Activated CD4-positive, alpha-beta memory T cell treated with anti-CD3 and anti-CD28 coated beads, Interleukin-2, amount 10 ng/mL, durations not matched to agents 7 days and 5 days (primary cell): ENCODE measurements at regions not wholly inside any gene's neighbourhood (a gene's known extent, or its start where the extent isn't known, plus 50 kb on each side); places are given as distances from the start of the nearest gene placed in this dataset.
"Not testable (repeated sequence)": the region's sequence is repeated elsewhere in the genome, so short reads cannot be mapped to it uniquely, and the experiment has no call there.

Experiments used
- CTCF ChIA-PET: fragments of 350-600 bp; sonication (Branson Sonifier 250); formaldehyde crosslinking; loops from one replicate; lab custom pipeline; 2021; ENCODE audit warnings: antibody characterized with exemption, inconsistent platforms; lab: Charles Lee
- POLR2A ChIA-PET: fragments of 350-600 bp; sonication (Branson Sonifier 250); formaldehyde crosslinking; loops from one replicate; lab custom pipeline; 2021; ENCODE audit warnings: antibody characterized with exemption; lab: Charles Lee
- DNase-seq: peaks from one replicate; pipeline ENCODE4 v3.0.0-alpha.2; 2020
- H3K27ac Mint-ChIP-seq: one replicate; pipeline ENCODE4 v1.8.0; 2021; ENCODE audit warnings: mild to moderate bottlenecking, mixed read lengths
- H3K27me3 Mint-ChIP-seq: one replicate; pipeline ENCODE4 v1.8.0; 2021; ENCODE audit warnings: mixed read lengths
- H3K36me3 Mint-ChIP-seq: one replicate; pipeline ENCODE4 v1.8.0; 2021; ENCODE audit warnings: low read depth, mixed read lengths
- H3K4me1 Mint-ChIP-seq: one replicate; pipeline ENCODE4 v1.8.0; 2021; ENCODE audit warnings: mixed read lengths
- H3K4me3 Mint-ChIP-seq: one replicate; pipeline ENCODE4 v1.8.0; 2021; ENCODE audit warnings: mild to moderate bottlenecking, mixed read lengths
- H3K9me3 Mint-ChIP-seq: one replicate; pipeline ENCODE4 v1.8.0; 2021; ENCODE audit warnings: mixed read lengths

DNA sequence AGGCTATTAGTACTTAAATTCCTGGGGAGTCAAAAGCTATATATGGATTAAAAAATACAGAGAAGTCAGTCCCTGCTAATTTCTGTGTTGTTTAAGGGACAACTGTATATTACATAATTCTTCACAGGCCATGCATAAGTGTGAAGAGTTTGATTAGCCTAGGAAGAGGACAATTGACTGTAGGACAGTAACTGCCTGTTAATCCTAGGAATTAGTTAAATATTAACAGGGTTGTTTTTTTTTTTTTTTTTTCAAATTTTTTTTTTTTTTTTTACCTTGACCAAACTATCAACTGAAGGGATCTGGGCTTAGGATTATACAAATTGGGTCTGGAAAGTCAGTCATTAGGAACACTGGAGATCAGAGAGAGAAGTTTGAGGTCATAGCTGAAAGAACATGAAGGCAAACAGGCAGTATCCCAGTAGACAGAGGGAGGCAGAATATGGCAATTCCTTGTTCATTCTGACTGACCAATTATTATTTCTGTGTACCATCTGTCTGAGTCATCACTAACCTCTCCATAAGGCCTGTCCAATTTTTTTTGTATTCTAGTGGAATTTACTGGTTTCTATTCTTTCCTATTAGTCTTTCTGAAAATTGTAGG, 1139.2 kb downstream of the SORCS1 start:
- H3K36me3 Mint-ChIP-seq, result no peaks in the 10 kb centered on the region
- H3K4me1 Mint-ChIP-seq, result no peaks in the 10 kb centered on the region

DNA sequence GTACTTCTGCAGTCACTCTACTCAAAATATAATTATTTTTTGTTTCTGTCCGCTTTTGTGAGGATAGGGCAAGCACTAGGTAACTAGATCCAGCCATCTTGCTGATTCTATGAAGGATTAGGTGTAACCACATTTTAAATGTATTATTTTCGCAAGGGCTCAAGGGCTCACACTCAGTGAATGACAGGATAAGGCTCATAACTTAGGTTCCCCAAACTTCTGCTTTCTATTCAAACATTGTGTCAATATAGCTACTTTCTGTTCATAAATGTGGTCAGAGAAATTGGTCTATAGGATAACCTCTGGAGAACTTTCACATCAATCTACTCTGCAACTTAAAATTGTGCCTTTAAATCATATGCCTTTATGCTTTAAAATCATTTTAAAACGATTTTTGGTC, 1141.2 kb downstream of the SORCS1 start:
- CTCF ChIA-PET, result no interaction called here
- Mint-ChIP-seq H3K4me1 (no peaks in the 10 kb centered on the region), H3K9me3 (peaks cover 10% of the 10 kb centered on the region), H3K27me3 (no peaks in the 10 kb centered on the region), H3K27ac (no peak overlapping the region), H3K4me3 (no peak overlapping the region), H3K36me3 (no peaks in the 10 kb centered on the region)
- no peak for DNase-seq
- POLR2A ChIA-PET, result no interaction called here

More for the DNA sequence above, 1139.2 kb downstream of the SORCS1 start:
- POLR2A ChIA-PET, result no interaction called here
- no peaks in the 10 kb centered on the region for H3K27me3 Mint-ChIP-seq
- peaks cover 10% of the 10 kb centered on the region for H3K9me3 Mint-ChIP-seq
- CTCF ChIA-PET, result no interaction called here
- no peak for DNase-seq
- H3K4me3 Mint-ChIP-seq, result no peak overlapping the region
- no peak overlapping the region for H3K27ac Mint-ChIP-seq

DNA sequence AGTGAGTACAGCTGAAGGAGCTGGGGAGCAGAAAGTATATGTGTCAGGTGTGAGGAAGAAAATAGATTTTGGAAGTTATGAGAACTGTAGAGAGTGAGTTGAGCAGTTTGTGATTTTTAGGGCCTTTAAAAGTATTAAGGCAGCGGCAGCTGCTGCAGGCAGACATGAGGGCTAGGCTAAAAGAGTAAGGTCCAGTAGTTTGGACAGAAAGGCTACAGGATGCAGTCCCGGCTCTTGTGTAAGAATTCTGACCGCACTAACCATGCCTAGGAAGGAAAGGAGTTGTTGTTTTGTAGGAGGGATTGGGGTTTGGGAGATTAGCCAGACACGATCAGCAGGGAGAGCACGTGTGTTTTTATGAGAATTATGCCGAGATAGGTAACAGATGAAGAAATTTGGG, 1144.9 kb downstream of the SORCS1 start:
- CTCF ChIA-PET, H3K27ac Mint-ChIP-seq, H3K4me3 Mint-ChIP-seq, DNase-seq, H3K36me3 Mint-ChIP-seq, H3K4me1 Mint-ChIP-seq, POLR2A ChIA-PET, H3K27me3 Mint-ChIP-seq: not testable (repeated sequence)
- H3K9me3 Mint-ChIP-seq, result peaks cover 16% of the 10 kb centered on the region

DNA sequence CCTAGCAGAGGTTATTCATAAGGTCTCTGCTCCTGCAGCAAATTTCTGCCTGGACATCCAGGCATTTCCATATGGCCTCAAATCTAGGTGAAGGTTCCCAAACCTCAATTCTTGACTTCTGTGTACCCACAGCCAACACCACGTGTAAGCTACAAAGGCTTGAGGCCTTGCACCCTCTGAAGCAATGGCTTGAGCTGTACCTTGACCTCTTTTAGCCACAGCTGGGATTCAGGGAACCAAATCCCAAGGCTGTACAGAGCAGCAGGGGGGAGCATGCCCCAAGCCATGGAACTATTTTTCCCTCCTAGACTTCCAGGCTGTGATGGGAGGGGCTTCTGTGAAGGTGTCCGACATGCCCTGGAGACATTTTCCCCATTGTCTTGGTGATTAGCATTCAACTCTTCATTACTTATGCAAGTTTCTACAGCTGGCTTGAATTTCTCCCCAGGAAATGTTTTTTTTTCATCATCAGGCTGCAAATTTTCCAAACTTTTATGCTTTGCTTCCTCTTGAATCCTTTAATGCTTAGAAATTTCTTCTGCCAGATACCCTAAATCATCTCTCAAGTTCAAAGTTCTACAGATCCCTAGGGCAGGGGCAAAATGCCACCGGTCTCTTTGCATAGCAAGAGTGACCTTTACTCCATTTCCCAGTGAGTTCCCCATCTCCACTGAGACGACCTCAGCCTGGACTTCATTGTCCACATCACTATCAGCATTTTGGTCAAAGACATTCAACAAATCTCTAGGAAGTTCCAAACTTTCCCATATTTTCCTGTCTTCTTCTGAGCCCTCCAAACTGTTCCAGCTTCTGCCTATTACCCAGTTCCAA, 1148.9 kb downstream of the SORCS1 start:
- POLR2A ChIA-PET, result not testable (repeated sequence)

DNA sequence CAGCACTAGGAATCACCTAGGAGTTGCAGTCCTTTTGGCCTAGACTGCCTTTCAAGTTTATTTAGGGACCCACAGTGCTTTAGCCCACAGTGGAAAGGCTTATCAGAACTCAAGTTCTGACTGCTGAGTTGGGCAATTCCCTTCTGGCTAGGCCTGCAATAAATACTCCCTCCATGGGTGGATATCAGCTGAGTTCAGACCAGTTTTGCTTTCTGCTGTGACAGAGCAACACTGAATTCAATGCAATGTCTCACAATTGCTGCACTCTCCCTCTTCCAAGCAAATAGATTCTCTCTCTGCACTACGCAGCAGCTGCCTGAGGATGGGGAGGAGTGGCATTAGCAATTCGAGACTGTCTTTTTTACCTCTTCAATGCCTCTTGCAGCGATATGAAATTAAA, 1153.3 kb downstream of the SORCS1 start:
- H3K4me1 Mint-ChIP-seq, result no peaks in the 10 kb centered on the region
- H3K27me3 Mint-ChIP-seq, result no peaks in the 10 kb centered on the region
- DNase-seq, result no peak
- no peak overlapping the region for H3K4me3 Mint-ChIP-seq
- peaks cover 12% of the 10 kb centered on the region for H3K9me3 Mint-ChIP-seq
- POLR2A ChIA-PET, result no interaction called here
- no peak overlapping the region for H3K27ac Mint-ChIP-seq
- no peaks in the 10 kb centered on the region for H3K36me3 Mint-ChIP-seq
- CTCF ChIA-PET, result no interaction called here

More for the DNA sequence above, 1148.9 kb downstream of the SORCS1 start:
- H3K4me1 Mint-ChIP-seq, H3K36me3 Mint-ChIP-seq, H3K4me3 Mint-ChIP-seq, H3K27me3 Mint-ChIP-seq, DNase-seq, H3K27ac Mint-ChIP-seq, CTCF ChIA-PET: not testable (repeated sequence)
- H3K9me3 Mint-ChIP-seq, result peaks cover 12% of the 10 kb centered on the region

DNA sequence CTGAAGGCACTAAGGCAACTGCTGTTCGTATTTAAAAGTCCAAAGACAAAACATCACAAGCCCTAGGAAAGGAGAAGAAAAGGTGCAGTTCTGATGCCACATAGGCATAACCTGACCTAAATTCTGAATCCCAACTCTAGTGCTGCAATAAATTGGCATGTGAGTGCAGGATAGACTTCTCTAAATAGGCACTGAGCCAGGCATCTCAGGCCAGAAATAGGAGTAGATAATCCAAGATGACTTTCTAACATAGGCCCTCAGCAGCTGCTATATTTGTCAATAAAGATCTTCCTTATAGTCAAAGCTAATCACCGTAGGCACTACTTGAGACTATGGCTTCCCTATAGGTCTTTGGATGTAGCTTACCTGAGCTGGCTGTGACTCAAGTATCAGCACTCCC, 1163.8 kb downstream of the SORCS1 start:
- Mint-ChIP-seq H3K36me3 (no peaks in the 10 kb centered on the region), H3K27ac (no peak overlapping the region), H3K4me1 (no peaks in the 10 kb centered on the region), H3K9me3 (peaks cover 4% of the 10 kb centered on the region), H3K4me3 (no peak overlapping the region), H3K27me3 (no peaks in the 10 kb centered on the region)
- ChIA-PET CTCF (no interaction called here), POLR2A (no interaction called here)
- no peak for DNase-seq

DNA sequence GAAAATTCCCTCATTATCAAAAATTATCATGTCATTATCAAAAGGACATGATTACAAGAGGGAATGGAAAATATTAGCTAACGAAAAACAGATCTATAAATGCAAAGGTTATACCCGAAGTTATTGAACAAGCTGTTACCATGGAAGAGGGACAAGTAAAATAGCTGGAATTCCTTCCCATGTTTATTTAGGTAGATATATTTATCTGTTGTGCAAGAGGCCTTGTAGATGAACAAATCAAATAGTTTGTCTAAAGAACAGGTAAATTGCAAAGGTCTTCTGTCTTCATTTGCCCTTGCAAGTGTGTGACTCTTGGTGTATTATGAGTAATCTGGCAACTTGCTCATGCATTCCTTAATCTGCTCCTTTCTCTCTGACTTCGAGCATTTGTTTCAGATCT, 1170.9 kb downstream of the SORCS1 start:
- H3K27ac Mint-ChIP-seq, result no peak overlapping the region
- CTCF ChIA-PET, result no interaction called here
- no peaks in the 10 kb centered on the region for H3K27me3 Mint-ChIP-seq
- no peak overlapping the region for H3K4me3 Mint-ChIP-seq
- POLR2A ChIA-PET, result no interaction called here
- no peaks in the 10 kb centered on the region for H3K36me3 Mint-ChIP-seq
- H3K9me3 Mint-ChIP-seq, result peaks cover 8% of the 10 kb centered on the region
- H3K4me1 Mint-ChIP-seq, result no peaks in the 10 kb centered on the region
- no peak for DNase-seq

DNA sequence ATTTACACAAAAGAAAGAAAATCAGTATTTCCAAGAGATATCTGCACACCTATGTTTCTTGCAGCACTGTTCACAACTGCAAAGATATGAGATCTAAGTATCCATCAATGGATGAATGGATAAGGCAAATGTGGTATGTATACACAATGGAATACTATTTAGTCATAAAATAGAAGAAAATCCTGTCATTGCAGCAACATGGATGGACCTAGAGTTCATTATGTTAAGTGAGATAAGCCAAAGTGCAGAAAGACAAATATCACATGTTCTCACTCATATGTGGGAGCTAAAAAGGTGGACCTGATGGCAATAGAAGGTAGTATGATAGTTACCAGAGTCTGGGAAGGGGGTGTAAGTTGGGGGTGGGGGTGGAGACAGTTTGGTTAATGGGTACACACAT, 1171.6 kb downstream of the SORCS1 start:
- ChIA-PET CTCF (no interaction called here), POLR2A (no interaction called here)
- DNase-seq, result no peak
- H3K27ac Mint-ChIP-seq, result no peak overlapping the region
- no peaks in the 10 kb centered on the region for H3K27me3 Mint-ChIP-seq
- H3K36me3 Mint-ChIP-seq, result no peaks in the 10 kb centered on the region
- no peaks in the 10 kb centered on the region for H3K4me1 Mint-ChIP-seq
- peaks cover 8% of the 10 kb centered on the region for H3K9me3 Mint-ChIP-seq
- no peak overlapping the region for H3K4me3 Mint-ChIP-seq

DNA sequence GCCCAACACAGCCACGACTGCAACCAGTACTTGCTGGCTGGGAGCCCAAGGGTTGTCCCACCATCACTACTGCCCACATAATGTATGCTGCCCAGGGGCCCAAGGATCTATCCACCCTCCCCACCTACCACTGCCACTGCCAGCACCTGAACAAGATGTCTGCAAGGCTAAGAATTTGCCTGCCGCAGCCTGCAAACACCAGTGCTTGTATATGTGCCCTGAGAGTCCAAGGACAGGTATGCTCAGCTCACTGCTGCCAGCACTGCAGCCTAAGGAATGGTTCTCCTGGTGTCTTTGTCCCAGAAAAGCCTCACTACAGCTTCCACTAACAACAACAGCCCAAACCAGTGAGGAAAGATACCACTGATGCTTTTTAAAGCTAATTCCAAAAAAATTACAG, 1174.0 kb downstream of the SORCS1 start:
- no peaks in the 10 kb centered on the region for H3K4me1 Mint-ChIP-seq
- peaks cover 7% of the 10 kb centered on the region for H3K9me3 Mint-ChIP-seq
- H3K27me3 Mint-ChIP-seq, result no peaks in the 10 kb centered on the region
- no peaks in the 10 kb centered on the region for H3K36me3 Mint-ChIP-seq
- CTCF ChIA-PET, result no interaction called here
- DNase-seq, result no peak
- POLR2A ChIA-PET, result no interaction called here
- H3K4me3 Mint-ChIP-seq, result no peak overlapping the region
- H3K27ac Mint-ChIP-seq, result no peak overlapping the region

DNA sequence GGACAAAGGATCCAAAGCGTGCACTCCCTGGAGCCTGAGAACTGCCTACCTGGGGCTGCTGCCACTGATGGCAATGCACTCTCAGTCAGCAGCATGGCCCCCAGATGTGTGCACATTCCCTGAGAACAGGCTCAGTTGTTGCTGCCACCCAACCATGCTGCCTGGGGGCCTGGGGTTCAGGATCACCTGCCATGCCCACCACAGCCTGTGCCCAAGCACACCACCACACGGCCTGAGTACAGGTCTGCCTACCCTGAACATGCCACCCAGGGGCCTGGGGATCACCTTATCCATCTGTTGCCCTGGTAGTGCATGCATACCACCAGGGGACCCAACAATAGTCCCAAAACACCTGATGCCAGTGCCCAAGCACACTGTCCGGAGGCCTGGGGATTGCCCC, 1174.5 kb downstream of the SORCS1 start:
- Mint-ChIP-seq H3K9me3 (peaks cover 7% of the 10 kb centered on the region), H3K27me3 (no peaks in the 10 kb centered on the region), H3K36me3 (no peaks in the 10 kb centered on the region), H3K4me3 (no peak overlapping the region), H3K4me1 (no peaks in the 10 kb centered on the region), H3K27ac (no peak overlapping the region)
- ChIA-PET POLR2A (no interaction called here), CTCF (no interaction called here)
- DNase-seq, result no peak

DNA sequence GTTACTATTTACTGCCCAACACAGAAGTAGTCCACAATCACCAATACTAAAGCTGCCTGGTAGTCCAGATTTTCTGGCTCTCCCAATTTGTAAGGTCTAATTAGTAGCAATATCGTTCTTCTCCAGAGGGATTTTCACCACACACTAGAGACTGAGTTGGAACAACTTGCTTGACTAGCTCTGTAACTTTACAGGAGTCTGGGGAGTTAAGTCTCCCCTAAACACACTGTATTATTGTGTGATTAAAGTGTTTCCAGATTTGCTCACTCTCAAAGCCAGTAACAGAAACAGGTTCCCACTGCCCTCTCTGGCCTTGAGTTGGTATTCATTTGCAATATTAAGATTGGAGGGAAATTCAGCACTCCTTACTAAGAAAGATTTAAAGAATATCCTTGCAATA, 1175.7 kb downstream of the SORCS1 start:
- Mint-ChIP-seq H3K27ac (no peak overlapping the region), H3K4me3 (no peak overlapping the region), H3K4me1 (no peaks in the 10 kb centered on the region), H3K36me3 (no peaks in the 10 kb centered on the region), H3K27me3 (no peaks in the 10 kb centered on the region), H3K9me3 (peaks cover 5% of the 10 kb centered on the region)
- DNase-seq, result no peak
- POLR2A ChIA-PET, result no interaction called here
- CTCF ChIA-PET, result no interaction called here

DNA sequence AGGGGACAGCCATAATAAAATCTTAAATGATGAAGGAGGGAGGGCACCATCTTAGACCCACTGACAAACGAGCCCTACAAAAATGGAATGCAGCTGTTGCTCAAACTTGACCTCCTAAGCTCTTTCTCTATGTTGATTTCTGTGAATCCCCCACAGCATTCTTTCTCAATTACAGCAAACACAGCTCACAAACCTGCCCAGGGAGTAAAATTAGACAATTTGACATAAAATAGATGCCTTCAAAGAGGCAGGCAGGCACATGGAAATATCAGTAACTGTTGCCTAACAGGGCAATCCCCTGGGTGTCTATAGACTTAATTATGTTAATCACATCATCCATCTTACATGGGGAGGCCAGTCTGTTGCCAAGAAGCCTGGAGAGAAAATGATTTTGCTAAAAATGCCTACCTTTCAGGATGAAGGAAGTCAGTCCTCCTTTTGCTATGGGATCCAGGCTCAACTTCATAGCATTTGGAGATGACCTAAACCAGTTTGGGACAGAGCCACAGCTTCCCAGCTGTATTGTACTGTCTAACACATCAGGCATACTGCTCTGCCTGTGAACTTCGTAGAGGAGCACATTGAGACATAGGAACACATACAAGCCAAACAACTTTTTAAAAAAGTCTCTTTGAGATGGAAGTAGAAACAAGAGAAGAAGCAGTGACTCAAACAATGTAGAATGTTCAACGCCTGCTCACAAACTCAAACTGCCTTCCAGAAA, 1177.4 kb downstream of the SORCS1 start:
- CTCF ChIA-PET, result no interaction called here
- Mint-ChIP-seq H3K27me3 (no peaks in the 10 kb centered on the region), H3K27ac (no peak overlapping the region), H3K9me3 (peaks cover 5% of the 10 kb centered on the region), H3K36me3 (no peaks in the 10 kb centered on the region), H3K4me3 (no peak overlapping the region), H3K4me1 (no peaks in the 10 kb centered on the region)
- DNase-seq, result no peak
- POLR2A ChIA-PET, result no interaction called here

DNA sequence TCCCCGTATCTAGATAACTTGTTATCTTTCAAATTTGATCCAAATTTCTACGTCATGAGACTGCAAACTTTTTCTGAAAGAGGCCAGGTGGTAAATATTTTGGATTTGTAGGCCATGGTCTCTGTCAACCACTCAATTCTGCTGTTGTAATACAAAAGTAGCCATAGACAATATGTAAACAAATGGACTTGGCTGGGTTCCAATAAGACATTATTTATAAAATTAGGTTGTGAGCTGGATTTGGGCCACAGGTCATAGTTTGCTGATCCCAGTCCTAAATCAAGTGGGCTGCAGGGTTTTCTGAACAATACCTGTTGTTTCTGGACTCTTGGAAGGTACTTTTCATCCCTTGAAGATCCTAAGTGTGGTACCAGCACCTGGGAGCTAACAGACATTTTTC, 1178.0 kb downstream of the SORCS1 start:
- ChIA-PET CTCF (no interaction called here), POLR2A (no interaction called here)
- H3K27ac Mint-ChIP-seq, result no peak overlapping the region
- peaks cover 7% of the 10 kb centered on the region for H3K9me3 Mint-ChIP-seq
- H3K27me3 Mint-ChIP-seq, result no peaks in the 10 kb centered on the region
- H3K36me3 Mint-ChIP-seq, result no peaks in the 10 kb centered on the region
- no peak for DNase-seq
- no peaks in the 10 kb centered on the region for H3K4me1 Mint-ChIP-seq
- H3K4me3 Mint-ChIP-seq, result no peak overlapping the region
